SK-N-SH treated with all-trans-retinoic acid at 6 μM for 48 hours (cell line): ENCODE measurements at regions not wholly inside any gene's neighbourhood (a gene's known extent, or its start where the extent isn't known, plus 50 kb on each side); places are given as distances from the start of the nearest gene placed in this dataset.

ENCODE experiments used
- CSDC2 ChIP-seq: fragments of 250-450 bp; sonication (Bioruptor Pico); IDR thresholded peaks from 2 replicates; pipeline ENCODE4 v1.5.0; 2020; ENCODE audit warnings: mild to moderate bottlenecking, moderate library complexity
- ZC3H10 ChIP-seq: fragments of 250-450 bp; sonication (Bioruptor Pico); IDR thresholded peaks from 2 replicates; pipeline ENCODE4 v1.5.1; 2021; ENCODE audit warnings: mild to moderate bottlenecking, moderate library complexity
- ZFP30 ChIP-seq: fragments of 450-650 bp; formaldehyde crosslinking; IDR thresholded peaks from 2 replicates; pipeline ENCODE4 v1.5.0; 2022; ENCODE audit warnings: mild to moderate bottlenecking, moderate library complexity
- ZNF565 ChIP-seq: fragments of 450-650 bp; formaldehyde crosslinking; conservative IDR thresholded peaks from 2 replicates; pipeline ENCODE4 v1.5.0; 2020; ENCODE audit warnings: low read depth, mild to moderate bottlenecking, moderate library complexity
- ZNF70 ChIP-seq: fragments of 450-650 bp; formaldehyde crosslinking; IDR thresholded peaks from 2 replicates; pipeline ENCODE4 v1.5.0; 2020; ENCODE audit warnings: mild to moderate bottlenecking, moderate library complexity
- TF ChIP-seq, protein P1 (sequence below): fragments of 250-450 bp; sonication (Bioruptor Pico); IDR thresholded peaks from 2 replicates; pipeline ENCODE4 v1.5.1; 2020; ENCODE audit warnings: low read depth, mild to moderate bottlenecking, moderate library complexity
- TF ChIP-seq, protein P2 (sequence below): fragments of 250-450 bp; sonication (Bioruptor Pico); IDR thresholded peaks from 2 replicates; pipeline ENCODE4 v1.8.0; 2020; ENCODE audit warnings: mild to moderate bottlenecking, moderate library complexity, borderline replicate concordance
- TF ChIP-seq, protein P3 (sequence below): fragments of 250-450 bp; sonication (Bioruptor Pico); IDR thresholded peaks from 2 replicates; pipeline ENCODE4 v1.8.0; 2021; ENCODE audit warnings: low read depth, mild to moderate bottlenecking, moderate library complexity, borderline replicate concordance

DNA sequence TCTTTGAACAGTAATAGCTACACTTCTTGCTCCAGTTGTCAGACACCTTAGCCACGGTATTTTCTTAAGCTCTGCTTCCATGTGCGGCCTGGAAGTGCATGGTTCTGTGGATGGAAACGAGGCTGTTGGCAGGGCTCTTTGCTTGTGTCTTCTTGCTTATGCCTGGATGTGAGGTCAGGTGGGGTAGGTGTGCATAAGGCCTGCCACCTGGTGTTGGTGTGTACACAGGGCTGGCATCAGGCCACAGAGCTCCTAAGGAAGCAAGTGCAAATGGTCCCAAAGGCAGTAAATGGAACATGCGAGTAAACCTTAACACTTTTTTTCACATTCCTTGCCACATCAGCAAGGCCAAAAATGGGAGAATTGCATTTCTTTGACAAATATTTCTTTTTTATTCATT, 158.1 kb upstream of the GMDS start:
- TF ChIP-seq, protein P1, sequence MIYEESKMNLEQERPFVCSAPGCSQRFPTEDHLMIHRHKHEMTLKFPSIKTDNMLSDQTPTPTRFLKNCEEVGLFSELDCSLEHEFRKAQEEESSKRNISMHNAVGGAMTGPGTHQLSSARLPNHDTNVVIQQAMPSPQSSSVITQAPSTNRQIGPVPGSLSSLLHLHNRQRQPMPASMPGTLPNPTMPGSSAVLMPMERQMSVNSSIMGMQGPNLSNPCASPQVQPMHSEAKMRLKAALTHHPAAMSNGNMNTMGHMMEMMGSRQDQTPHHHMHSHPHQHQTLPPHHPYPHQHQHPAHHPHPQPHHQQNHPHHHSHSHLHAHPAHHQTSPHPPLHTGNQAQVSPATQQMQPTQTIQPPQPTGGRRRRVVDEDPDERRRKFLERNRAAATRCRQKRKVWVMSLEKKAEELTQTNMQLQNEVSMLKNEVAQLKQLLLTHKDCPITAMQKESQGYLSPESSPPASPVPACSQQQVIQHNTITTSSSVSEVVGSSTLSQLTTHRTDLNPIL (CRISPR knock-in tag) = no peak
- TF ChIP-seq, protein P2, sequence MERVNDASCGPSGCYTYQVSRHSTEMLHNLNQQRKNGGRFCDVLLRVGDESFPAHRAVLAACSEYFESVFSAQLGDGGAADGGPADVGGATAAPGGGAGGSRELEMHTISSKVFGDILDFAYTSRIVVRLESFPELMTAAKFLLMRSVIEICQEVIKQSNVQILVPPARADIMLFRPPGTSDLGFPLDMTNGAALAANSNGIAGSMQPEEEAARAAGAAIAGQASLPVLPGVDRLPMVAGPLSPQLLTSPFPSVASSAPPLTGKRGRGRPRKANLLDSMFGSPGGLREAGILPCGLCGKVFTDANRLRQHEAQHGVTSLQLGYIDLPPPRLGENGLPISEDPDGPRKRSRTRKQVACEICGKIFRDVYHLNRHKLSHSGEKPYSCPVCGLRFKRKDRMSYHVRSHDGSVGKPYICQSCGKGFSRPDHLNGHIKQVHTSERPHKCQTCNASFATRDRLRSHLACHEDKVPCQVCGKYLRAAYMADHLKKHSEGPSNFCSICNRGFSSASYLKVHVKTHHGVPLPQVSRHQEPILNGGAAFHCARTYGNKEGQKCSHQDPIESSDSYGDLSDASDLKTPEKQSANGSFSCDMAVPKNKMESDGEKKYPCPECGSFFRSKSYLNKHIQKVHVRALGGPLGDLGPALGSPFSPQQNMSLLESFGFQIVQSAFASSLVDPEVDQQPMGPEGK (CRISPR knock-in tag) = no peak
- TF ChIP-seq ZC3H10 (no peak), ZFP30 (no peak), ZNF70 (no peak), ZNF565 (CRISPR knock-in tag) (no peak), CSDC2 (CRISPR knock-in tag) (no peak)
- TF ChIP-seq, protein P3, sequence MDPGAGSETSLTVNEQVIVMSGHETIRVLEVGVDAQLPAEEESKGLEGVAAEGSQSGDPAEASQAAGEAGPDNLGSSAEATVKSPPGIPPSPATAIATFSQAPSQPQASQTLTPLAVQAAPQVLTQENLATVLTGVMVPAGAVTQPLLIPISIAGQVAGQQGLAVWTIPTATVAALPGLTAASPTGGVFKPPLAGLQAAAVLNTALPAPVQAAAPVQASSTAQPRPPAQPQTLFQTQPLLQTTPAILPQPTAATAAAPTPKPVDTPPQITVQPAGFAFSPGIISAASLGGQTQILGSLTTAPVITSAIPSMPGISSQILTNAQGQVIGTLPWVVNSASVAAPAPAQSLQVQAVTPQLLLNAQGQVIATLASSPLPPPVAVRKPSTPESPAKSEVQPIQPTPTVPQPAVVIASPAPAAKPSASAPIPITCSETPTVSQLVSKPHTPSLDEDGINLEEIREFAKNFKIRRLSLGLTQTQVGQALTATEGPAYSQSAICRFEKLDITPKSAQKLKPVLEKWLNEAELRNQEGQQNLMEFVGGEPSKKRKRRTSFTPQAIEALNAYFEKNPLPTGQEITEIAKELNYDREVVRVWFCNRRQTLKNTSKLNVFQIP (CRISPR knock-in tag) = no peak
